ENCODE measurements at regions not wholly inside any gene's neighbourhood (a gene's known extent, or its start where the extent isn't known, plus 50 kb on each side); places are given as distances from the start of the nearest gene placed in this dataset.

DNA sequence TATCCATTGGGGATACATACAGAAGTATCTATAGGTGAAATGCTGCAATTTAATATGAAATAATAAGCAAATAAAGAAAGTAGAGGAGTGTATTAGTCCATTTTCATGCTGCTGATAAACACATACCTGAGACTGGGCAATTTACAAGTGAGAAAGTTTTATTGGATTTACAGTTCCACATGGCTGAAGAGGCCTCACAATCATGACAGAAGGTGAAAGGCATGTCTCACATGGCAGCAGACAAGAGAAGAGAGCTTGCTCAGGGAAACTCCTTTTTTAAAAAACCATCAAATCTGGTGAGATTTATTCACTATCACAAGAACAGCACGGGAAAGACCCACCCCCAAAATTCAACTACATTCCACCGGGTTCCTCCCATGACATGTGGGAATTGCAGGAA is 82.8 kb upstream of the TRIM24 start:
- Mint-ChIP-seq H3K4me1 (no peaks in the 10 kb centered on the region), H3K27ac (no peak overlapping the region), H3K36me3 (ENCODE audit: low read depth) (peaks cover 5% of the 10 kb centered on the region), H3K27me3 (ENCODE audit: low read depth, poor library complexity) (peaks cover 2% of the 10 kb centered on the region), H3K4me3 (no peak overlapping the region), H3K9me3 (peaks cover 11% of the 10 kb centered on the region)
- no peak for DNase-seq
- TF ChIP-seq CTCF (IDR thresholded peaks at IDR 0.05) = no peak

DNA sequence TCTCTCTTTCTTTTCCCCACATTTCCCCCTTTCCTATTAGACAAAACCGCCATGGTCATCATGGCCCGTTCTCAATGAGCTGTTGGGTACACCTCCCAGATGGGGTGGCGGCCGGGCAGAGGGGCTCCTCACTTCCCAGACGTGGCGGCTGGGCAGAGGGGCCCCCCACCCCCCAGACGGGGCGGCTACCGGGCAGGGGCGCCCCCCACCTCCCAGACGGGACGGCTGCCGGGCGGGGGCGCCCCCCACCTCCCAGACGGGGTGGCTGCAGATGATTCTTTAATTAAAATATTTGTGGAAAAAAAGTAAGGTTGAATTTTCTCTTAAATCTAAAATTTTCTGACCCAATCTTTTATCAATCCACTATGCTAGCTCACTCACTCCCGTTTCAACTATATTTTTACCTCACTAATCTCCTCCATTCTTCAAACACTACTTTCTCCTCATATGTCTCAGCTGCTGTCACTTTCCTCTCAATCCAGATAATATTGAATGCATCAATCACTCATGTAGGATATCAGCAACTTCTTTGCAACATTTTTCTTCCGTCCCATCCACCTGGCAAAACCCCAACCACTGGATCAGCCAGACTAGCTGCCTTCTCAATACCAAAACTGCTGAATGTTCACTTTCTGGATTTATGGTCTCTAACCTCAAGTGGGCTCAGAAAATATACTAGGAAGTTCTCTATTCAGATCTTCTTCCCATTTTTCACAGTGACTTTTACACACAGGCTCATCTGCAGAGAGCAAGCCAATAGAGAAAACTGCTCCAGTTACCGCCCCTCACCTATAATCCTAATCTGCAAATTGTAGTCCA is 81.1 kb upstream of the TRIM24 start:
- Mint-ChIP-seq H3K4me1 (no peaks in the 10 kb centered on the region), H3K36me3 (ENCODE audit: low read depth) (peaks cover 5% of the 10 kb centered on the region), H3K27me3 (ENCODE audit: low read depth, poor library complexity) (peaks cover 2% of the 10 kb centered on the region), H3K4me3 (no peak overlapping the region), H3K9me3 (peaks cover 11% of the 10 kb centered on the region), H3K27ac (no peak overlapping the region)
- TF ChIP-seq CTCF (IDR thresholded peaks at IDR 0.05) = no peak
- DNase-seq = no peak

GRCh38 chr7:138382862-138383565 is 77.0 kb upstream of the TRIM24 start:
- DNase-seq = no peak
- H3K4me1 Mint-ChIP-seq = no peaks in the 10 kb centered on the region
- peaks cover 2% of the 10 kb centered on the region for H3K27me3 Mint-ChIP-seq (ENCODE audit: low read depth, poor library complexity)
- H3K36me3 Mint-ChIP-seq (ENCODE audit: low read depth) = peaks cover 5% of the 10 kb centered on the region
- H3K9me3 Mint-ChIP-seq = peaks cover 8% of the 10 kb centered on the region
- no peak for TF ChIP-seq CTCF (IDR thresholded peaks at IDR 0.05)
- H3K27ac Mint-ChIP-seq = no peak overlapping the region
- H3K4me3 Mint-ChIP-seq = no peak overlapping the region

DNA sequence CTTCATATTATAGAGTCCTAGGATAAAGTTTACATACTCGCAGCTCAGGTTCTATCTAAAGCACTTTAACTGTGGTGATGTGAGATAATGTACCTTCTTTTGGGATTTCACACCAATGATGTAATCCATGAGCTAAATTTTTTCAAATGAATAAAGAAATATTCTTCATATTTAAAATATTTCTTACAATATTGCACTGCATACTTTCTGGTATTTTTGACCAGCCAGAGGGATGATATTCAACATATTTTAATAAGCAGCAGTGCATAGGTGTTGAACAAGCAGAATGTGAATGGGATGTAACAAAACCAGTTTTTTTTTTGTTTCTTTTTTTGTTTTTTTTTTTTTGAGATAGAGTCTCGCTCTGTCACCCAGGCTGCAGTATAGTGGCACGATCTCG is 73.2 kb upstream of the TRIM24 start:
- peaks cover 13% of the 10 kb centered on the region for H3K9me3 Mint-ChIP-seq
- H3K4me1 Mint-ChIP-seq = no peaks in the 10 kb centered on the region
- no peak for DNase-seq
- no peak overlapping the region for H3K27ac Mint-ChIP-seq
- H3K27me3 Mint-ChIP-seq (ENCODE audit: low read depth, poor library complexity) = peaks cover 3% of the 10 kb centered on the region
- H3K4me3 Mint-ChIP-seq = no peak overlapping the region
- TF ChIP-seq CTCF (IDR thresholded peaks at IDR 0.05) = no peak
- H3K36me3 Mint-ChIP-seq (ENCODE audit: low read depth) = no peaks in the 10 kb centered on the region

- TF ChIP-seq CTCF (IDR thresholded peaks at IDR 0.05) = no peak
- no peaks in the 10 kb centered on the region for H3K36me3 Mint-ChIP-seq (ENCODE audit: low read depth)
- no peak for DNase-seq
- H3K4me1 Mint-ChIP-seq = no peaks in the 10 kb centered on the region
- H3K27me3 Mint-ChIP-seq (ENCODE audit: low read depth, poor library complexity) = peaks cover 3% of the 10 kb centered on the region
- no peak overlapping the region for H3K27ac Mint-ChIP-seq
- H3K9me3 Mint-ChIP-seq = peaks cover 13% of the 10 kb centered on the region
- no peak overlapping the region for H3K4me3 Mint-ChIP-seq
Observed at GRCh38 chr7:138387755-138388475, 72.1 kb upstream of the TRIM24 start.

All from nephron progenitor cell (in vitro differentiated cells).